Stimulated activated CD8-positive, alpha-beta memory T cell treated with anti-CD3 and anti-CD28 coated beads, Interleukin-15, amount 100 ng/mL, for 1 hour (primary cell): ENCODE measurements at regions not wholly inside any gene's neighbourhood (a gene's known extent, or its start where the extent isn't known, plus 50 kb on each side); places are given as distances from the start of the nearest gene placed in this dataset.

Source experiments
- DNase-seq: peaks from one replicate; pipeline ENCODE4 v3.0.0-alpha.2; 2020; ENCODE audit warnings: low read depth

DNA sequence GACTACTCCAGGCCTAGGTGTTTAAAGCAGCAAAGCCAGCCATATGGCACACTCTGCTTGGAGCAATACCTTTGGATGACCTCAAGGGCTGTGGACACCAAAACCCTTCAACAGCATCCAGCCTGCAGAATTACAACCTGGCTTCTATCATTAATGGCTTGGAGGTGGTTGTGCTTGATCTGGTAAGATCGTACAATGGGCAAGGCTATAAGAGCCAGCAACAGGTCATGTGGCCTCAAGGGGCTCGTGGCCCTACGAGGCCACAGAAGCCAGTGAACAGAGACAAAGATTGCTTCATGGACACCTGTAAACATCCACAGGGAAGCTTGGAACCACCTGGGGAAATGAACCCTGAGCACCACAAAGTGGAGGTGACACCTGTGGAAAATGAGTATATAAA, 657.3 kb downstream of the BCL11B start:
- no peak for DNase-seq

DNA sequence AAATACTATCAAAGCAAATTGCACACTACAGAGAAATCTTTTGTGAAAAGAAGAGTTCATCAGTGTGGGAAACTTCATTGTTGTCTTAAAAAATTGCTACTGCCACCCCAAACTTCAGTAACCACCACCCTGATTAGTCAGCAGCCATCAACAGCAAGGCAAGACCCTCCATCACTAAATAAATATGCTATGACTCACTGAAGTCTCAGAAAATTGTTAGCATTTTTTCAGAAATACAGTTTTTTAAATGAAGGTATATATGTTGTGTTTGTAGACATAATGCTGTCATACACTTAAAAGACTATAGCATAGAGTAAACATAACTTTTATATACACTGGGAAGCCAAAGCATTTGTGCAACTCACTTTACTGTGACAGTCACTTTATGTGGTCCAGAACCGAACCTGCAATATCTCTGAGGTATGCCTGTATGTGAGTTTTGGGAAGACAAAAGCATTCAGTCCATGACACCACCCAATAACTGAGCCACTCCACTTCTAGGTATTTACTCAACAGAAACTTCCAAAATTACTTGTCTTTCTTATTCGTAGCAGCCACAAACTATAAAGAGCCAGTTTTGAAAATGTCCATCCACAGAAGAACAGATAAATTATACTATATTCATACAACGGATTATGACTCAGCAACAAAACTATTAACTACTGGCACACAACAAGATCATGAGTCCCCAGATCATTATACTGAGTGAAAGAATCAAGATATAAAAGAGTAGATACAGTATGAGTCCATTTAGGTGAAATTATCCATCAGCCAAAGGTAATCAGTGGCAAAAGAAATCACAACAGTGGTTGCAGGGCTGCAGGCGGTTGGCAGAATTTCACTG, 649.6 kb downstream of the BCL11B start:
- no peak for DNase-seq

DNA sequence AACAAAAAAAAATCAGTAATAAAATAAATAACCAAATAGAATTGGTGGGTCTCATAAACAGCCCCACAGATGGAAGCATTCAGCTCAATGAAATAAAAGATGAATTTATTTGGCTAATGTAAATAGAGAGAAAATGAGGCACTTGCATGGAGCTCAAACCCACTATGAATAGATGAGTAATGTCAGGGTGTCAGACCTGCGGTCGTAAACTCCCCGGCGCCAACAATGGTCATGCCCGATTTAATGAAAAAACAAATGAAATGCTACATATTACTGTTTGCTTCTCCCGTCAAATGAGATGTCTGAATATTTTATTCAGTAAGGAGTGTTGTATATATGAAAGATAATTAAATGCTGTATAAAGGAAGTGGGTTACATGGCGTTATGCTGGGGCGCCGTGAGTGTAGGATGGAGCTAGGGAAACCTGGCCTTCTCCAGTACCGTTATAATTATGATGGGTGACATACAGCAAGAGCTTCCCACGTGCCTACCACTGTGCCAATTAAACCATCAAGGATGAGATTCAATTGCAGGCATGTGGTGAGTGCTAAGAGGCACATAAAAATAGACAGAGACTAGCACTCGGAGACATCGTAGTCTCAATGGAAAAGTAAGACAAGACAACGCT, 648.1 kb downstream of the BCL11B start:
- no peak for DNase-seq

DNA sequence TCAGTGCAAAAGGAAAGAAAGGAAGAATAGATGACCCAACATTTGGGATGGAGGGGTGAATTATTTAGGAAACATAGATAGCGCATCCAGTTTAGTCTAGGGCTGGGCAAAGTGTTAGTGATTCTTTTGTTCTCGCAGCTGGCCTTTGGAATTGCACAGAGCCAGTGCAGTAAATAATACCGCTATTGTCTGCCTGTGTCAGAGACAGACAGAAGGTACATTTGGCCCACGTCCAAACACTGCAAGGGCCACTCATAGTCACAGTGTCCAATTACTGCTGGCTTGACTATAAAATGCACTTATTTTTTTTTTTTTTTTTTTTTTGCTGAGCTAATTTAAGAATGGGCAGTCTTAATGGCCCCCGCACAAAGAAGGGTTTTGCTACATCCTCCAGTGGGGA, 638.6 kb downstream of the BCL11B start:
- no peak for DNase-seq

DNA sequence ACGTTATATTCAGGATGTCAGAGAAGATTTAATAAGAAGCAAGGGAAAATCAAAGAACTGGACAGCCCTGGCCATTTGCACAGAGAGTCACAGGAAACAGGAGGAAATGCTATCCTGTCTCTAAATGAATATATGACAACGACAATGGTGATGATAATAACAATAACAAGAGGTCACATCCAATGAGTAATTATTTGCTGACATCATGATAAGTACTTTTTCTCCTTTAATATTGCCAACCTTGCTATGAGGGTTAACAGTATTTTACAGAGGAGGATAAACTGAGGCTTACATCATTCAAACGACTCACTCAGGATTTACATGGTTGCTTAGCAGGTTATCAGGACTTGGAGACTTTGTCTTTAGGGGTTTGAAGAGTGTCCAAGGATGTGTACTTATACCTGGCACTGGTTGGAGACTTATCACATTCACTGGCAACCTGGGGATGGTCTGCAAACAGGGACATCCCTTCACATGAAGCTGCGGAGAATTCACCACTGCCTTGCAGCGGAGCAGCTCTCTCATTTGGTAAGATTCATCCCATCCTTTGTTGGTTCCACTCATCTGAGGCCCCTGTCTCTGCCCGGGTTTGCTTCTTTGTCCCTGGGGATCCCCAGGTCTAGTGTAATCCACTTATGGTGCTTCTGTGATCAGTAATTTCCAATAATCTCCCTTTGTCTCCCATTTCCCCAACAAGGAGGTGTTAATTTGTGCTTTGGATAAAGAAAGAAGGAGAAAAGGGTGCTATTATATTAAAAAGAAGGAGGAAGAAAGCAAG, 637.8 kb downstream of the BCL11B start:
- DNase-seq: no peak

DNA sequence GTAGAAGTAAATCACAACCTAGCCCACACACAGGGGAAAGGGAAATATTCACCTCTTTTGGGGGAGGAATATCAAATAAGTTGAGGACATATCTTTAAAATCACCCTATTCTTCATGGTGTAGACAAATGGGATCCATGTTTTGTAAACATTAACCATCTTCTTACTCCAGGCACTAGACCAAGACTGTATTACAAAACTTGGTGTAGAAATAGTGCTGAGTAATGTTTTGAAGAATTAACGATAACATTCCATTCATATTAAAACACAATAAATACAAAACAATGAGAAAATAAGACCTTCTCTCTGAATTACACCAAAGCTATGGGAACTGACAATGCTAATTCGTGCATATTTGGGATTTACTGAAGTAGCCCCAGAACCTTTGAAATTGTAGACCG, 633.6 kb downstream of the BCL11B start:
- no peak for DNase-seq

DNA sequence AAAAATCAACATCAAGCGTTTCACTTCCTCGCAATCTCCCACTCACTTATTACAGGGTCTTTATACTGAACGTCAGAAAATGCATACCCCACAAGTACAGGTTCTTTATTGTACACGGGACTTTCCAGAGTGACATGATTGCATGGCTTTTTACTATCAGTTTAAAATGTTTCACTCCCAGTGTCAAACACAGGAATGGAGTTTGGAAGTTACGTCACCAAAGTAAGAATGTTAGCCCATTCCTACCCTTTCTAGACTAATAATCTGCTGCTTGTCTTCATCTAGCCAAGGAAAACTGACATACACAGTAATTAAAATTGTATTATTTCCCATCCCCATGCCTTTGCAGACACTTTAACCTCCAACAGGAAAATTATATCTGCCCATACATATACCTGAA, 624.2 kb downstream of the BCL11B start:
- no peak for DNase-seq

DNA sequence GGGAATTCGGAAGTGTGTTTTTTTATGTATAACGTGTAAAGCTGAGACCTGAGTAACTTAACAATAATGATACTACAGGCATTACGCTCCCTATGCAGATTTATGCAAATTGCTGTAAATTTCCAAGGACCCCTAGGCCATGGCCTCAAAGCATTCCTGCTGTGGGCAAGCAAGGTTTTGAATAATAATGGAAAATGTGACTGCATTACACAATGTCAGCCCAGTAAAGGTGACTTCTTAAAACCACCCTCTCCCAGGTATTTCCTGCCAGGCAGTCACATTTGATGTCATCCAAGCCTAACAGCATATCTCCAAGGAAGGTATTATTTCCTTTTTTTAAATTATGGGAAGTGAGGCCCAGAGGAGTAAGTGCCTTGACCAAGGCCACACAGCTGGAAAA, 621.0 kb downstream of the BCL11B start:
- DNase-seq: no peak

DNA sequence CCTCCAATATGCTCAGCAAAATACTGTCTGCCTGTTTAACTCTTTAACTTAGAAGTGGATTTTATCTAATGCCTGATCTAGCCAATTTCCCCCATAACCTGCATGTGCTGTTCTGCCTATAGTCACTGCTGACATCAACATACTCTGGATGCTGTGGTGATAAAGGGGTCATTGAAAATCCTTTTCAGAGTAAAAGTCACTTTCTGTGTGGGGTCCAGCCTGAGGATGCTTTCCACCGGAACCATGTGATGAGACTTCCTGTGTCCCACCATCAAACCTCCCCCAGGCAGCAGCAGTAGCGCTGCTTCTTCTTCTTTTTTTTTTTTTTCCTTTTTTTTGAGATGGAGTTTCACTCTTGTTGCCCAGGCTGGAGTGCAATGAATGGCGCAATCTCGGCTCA, 607.0 kb downstream of the BCL11B start:
- no peak for DNase-seq

DNA sequence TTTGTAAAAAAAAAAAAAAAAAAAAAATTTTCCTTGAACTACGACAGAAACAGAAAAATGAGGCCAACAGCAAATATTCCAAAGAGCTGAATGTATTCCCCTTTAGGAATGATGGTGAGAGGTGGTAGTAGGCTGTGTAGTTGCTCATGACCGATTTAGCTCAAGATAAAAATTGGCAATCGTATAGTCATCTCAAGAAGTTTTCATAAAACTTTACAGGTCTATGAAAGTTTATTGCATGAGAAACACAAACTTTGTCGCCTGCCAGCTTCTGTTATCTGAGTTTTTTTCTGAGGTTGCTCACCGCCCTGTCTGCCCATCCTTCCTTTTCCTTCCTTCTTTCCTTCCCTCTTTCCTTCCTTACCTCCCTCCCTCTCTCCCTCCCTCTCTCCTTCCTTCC, 605.5 kb downstream of the BCL11B start:
- no peak for DNase-seq

DNA sequence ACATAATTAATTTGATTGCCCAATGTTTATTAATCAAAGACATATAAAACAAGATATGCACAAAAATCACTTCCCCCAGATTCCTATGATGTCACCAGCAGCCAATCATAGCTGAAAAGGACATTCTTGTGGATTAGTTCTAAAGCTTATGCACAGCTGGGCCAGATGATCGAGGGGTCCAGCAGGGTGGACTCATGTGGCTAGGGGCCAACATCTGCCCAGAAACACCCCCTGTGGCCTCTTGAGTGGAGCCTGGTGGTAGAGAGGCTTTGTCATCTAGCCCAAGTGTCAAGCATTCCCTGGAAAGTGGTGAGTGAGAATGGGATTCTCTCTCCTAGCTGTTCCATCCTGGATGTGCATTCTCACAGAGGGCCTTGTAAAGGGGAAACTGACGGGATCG, 590.0 kb downstream of the BCL11B start:
- DNase-seq: no peak

DNA sequence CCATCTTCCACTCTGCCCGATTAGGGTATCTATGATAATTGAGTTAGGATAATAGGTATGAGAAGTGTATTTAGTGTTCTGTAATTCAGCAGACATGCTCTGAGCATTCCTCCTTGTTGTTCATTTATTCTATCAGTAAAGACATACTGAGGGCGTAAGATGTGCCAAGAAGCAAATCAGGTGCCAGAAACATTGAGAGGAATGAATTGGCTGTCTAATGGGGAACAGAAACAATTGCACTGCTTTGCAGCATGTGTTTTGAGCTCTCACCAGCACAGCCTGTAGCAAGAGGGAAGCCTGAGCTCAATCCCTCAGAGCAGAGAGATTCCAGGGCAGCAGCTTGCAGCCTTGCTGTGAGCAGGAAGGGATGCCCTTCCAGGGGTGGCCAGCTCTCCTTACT, 589.3 kb downstream of the BCL11B start:
- no peak for DNase-seq

DNA sequence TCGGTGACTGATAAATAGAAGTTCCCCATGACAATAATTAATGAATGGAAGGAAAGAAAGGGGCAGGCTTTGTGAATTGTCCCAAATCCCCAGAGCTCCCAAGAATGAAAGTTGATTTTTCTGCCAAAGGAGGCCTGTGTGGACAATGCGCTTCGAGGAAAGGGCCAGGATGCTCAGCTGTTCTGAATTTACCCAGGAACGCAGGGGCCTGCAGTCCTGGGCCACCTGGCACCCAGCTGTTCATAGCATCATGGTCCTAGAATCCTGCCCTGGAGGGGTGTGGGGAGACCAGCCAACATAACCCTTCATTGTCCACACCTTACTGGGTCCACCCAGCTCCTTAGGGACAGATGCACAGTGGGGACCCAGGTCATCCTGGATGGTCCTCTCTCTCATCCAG, 587.5 kb downstream of the BCL11B start:
- no peak for DNase-seq

DNA sequence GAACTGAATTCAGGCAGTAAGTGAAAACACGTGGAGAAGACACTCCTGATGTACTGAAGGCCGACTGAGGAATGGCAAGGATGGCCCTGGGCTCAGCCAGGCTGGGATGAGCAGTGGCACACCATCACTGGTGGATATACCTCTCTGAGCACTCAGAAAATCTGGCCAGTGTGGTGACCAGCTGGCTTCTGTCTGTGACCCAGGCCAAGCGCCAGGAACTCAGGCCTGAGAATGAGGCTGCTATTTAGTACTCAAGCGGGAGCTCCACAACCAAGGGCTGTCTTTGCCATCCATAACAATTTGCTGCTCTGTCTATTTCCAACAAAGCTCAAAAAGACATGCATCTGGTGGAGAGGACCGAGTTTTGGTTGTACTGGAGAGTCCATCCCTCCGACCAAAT, 586.3 kb downstream of the BCL11B start:
- no peak for DNase-seq

DNA sequence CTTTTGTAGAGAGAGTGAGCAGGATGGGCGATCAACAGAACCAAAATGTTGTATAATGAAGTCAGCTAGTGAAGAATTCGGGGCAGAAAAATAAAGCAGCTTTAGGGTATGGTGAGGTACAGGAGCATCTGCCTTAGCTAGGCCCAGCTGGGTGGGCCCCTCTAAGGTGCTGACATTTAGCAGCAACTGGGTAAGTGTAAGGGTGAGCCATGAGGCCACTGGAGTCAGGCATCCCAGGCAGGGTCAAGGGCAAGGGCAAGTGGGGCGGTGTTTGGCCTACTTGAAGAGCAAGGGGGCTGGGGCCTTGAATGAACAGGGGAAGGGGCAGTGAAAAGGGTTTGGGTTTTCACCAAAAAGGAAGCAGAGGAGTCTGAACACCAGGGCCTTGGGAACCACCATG, 583.6 kb downstream of the BCL11B start:
- DNase-seq: no peak

DNA sequence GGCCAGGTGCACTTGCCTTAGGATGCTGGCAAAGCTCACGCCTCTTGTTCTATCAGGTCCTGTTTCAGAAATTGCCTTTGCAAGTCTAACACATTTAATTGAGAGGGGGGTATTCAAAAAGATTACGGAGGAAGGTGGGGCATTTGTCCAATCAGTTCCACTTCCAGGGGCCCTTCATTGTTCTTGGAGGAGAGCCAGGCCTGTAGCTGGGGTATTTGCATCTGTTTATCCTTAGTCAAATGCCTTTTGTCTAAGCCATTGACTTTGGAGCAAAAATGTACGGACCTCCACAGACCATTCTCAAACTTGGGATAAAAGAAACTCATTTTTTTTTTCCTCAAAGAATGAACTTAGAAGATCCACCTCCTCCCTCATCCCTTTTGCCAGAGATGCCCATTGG, 582.0 kb downstream of the BCL11B start:
- no peak for DNase-seq

DNA sequence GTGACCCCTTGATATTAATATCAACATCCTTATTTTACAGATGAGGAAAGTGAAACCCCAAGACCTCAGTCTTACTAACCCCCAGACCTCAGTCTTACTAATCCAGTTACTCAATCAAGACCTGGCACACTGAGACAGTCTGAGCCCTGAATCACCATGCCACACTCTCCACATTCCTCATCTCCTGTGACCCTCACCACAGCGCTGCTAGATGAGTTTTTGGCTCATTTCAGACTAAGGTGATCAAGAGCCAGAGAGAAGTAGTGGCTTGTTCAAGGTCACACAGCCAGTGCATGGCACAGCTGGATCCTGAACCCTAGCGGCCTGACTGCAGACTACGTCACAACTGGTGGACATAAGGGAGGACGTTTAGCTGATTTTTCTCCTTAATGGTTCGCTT, 579.2 kb downstream of the BCL11B start:
- DNase-seq: no peak

DNA sequence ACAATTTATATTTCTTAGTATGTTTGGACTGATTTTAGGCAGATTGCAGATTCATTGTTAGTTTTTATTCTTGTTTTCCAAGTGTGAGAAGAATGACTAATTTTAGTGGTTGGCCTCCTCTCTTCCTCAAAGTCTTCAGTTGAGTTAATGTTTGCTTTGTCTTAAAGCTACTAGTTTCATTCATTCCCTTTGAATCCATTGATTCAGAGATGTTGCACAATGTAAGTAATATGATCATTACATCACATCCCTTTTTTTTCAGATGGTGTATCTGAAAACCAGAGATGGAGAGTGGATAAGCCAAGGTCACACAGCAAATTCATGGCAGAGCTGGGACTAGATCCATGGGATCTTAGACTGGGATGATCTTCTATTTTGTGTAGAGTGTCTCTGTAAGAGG, 577.5 kb downstream of the BCL11B start:
- DNase-seq: no peak

DNA sequence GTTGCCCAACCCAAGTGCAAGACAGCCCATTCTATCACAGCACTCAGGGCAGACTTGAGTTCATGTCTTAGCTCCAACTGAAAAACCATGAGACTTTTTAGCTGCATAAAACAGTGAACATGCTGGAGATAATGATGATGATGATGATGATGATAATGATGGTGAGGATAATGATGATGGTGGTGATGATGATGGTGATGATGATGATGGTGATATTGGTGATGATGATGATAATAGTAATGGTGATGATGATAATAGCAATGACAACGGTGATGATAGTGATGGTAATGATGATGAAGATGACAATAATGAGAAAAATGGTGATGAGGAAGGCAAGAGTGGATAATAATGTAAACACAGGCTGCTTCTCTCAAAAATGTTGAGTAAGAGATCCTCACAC, 576.2 kb downstream of the BCL11B start:
- DNase-seq: no peak

DNA sequence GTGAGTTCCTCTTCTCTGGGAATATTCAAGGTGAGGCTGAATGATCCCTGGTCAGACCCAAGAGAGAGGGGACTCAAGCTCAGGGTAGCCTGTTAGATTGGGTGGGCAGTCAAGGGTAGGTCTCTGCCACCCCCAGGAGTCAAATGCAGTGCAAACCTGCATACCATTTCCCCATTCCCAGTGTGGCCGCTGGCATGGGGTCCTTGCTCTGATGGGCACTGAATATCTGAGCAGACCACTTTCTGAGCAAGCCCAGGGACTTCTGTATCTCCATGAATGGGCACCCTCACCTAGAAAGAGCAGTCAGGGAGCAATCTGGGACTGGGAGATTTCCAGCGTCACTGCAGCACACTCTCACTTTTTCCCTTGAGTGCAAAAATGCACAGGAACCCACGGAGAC, 573.7 kb downstream of the BCL11B start:
- no peak for DNase-seq

DNA sequence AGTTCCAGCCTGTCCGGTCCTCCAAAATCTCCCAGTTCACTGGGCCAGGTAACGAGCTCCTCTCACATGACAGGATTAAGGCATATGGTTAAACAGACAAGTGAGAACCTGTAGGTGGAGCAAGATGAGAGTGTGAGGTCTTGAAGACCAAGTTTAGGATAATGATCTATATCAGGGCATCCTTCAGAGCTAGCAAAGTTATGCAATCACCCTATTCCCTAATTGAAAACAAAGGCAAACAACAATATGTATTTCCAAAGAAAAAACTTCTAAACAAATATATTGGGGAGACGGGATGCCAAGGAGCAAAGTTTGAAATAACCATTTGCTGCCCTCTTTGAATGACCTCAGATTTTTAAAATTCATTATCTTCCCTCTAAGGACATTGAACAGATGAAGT, 571.2 kb downstream of the BCL11B start:
- DNase-seq: no peak

DNA sequence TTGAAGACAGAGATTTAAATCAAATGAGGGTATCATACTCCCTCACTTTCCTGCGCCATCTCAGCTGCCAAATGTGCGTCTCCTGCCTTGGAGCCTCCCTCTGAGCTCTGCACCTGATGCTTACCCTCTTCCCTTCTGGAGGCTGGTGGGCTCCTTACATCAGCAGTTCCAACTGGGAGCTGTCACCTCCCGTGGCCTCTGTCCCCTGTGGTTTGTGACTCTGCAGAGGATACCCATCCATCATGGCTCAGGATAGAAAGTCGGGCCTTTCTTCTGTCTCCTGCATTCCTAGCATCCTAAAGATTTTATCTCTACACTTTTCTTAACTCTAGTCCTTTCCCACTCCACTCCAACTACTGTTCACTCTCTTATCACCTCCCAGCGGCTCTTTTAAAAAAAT, 570.6 kb downstream of the BCL11B start:
- no peak for DNase-seq

DNA sequence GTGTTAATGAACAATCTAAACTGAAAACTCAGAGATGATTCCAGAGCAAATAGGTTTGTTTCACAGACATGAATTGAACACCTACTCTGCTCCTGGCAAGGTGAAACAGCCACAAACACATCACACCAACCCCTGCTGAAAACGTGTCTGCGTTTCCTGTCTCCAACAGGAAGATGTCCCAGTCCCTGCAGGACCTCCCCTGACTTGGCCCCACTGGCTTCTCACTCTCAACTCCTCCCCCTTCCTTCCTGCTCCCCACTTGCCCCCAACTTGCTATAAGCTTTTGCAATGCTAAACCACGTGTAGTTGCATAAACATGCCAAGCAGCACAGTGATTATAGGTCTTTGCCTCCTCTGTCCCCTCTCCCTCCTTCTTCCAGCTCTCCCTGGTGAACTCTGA, 567.6 kb downstream of the BCL11B start:
- no peak for DNase-seq
